GM21447 (cell line): ENCODE measurements at regions not wholly inside any gene's neighbourhood (a gene's known extent, or its start where the extent isn't known, plus 50 kb on each side); places are given as distances from the start of the nearest gene placed in this dataset.

ENCODE experiments used
- ATAC-seq: cut with Tn5 transposase; IDR thresholded peaks from one replicate; pipeline ENCODE4 v1.9.1; 2021; ENCODE audit not compliant: unreplicated experiment

DNA sequence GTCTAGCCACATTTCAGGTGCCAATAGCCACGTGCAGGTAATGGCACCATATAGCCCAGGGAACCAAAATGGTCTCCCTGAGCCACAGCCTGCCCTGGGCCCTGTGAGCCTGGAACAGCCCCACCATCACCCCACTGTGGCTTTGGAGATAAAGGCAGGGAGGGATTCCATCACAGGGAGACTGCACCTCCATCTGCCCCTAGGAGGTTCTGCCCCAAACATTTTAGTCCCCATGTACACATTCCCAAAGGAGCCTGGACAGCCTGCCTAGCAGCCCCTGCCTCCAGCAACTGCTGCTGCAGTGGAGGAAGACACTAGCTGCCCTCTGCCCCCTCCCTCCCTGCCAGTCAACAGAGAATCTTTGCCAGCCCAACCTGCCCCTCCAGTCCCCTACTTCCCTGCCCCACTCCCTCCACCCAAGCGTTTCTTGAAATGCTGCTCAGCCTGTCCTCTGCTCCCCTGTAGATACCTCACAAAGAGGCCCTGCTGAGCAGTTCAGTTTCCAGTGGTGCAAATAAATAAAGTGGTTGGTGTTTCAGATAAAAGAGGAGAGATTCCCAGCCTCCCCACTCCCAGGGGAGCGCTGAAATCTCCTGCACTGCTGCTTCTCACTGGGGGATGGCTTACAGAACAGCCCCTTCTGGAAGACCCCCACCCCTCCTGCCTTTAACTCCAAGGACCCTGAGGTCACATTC lies 921.8 kb downstream of the UQCRFS1 start:
- no peak for ATAC-seq

DNA sequence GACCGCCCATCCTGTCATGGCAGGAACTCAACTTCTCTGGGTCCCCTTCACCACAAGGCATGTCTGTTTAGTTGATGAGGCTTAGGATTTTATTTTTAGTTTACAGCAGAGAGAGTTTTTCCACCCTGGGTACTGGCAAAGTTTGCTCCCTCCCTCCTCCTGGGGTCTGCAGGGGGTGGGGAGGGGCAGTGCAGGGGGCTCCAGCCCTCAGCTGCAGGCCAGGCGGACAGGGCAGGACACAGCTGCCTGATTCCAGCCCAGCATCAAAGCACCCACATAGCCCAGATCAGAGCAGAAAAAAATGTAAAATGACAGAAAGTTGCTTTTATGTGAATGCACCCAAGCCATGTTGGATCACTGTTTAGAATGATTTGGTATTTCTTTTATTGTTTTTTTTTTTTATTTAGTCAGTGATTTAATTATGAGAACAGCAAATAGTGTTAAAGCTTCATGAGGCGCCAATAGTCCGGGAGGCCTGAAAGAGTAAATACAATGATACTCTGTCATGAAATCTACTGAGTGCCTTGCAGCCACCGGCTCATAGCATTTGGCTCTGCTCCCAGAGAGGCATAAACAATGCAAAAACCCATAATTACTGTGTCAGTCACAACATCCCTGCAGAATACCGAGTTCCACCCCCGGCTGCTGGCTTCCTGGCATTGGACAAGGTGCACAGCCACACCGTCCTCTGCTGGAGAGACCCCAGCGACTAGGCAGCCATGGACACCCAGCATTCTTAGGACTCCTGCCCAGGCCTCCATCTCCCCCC lies 923.5 kb downstream of the UQCRFS1 start:
- ATAC-seq: no peak

GRCh38 chr19:28288572-28289264 lies 924.2 kb downstream of the UQCRFS1 start:
- ATAC-seq: no peak

- no peak for ATAC-seq
These were observed 927.0 kb downstream of the UQCRFS1 start for GRCh38 chr19:28285917-28286316.

DNA sequence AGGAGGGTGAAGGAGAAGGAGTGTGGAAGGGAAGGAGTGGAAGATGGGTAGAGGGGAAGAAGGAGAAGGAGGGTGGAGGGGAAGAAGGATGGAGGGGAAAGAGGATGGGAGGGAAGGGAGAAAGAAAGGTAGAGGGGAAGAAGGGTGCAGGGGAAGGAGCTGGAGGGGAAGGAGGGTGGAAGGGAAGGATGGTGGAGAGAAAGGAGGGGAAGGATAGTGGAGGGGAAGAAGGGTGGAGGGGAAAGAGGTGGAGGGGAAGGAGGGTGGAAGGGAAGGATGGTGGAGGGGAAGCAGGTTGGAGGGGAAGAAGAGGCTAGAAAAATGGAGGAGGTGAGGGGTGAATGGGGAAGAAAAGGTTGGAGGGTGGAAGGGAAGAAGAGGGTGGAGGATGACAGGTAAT lies 927.9 kb downstream of the UQCRFS1 start:
- no peak for ATAC-seq

DNA sequence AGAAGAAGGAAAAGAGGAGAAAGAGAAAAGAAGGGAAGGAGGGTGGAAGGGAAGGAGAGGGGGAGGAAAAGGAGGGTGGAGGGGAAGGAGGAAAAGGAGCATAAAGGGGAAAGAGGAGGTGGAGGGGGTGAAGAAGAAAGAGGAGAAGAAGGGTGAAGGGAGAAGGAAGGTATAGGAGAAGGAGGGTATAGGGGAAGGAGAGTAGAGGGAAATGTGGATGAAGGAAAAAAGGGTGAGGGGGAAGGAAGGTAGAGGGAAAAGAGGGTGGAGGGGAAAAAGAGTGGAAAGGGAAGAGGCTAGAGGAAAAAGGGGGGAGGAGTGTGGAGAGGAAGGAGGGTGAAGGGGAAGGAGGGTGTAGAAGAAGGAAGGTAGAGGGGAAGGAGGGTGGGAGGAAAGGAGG lies 928.6 kb downstream of the UQCRFS1 start:
- no peak for ATAC-seq

DNA sequence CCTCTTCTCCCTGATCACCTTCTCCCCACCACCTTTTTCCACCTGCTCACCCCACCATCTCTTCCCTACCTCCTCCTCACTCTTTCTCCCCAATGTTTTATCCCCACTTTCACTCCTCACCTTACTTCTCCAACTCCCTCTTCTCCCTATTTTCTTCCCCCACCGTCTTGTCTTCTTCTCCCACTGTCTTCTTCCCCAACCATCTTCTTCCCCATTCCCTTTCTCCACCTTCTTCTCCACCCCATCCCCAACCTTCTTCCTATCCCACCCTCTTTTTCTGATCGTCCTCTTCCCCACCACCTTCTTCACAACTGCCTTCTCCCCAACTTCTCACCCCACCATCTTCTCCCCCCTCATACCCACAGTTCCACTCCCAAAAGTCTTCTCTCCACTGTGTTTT lies 929.4 kb downstream of the UQCRFS1 start:
- ATAC-seq: no peak

DNA sequence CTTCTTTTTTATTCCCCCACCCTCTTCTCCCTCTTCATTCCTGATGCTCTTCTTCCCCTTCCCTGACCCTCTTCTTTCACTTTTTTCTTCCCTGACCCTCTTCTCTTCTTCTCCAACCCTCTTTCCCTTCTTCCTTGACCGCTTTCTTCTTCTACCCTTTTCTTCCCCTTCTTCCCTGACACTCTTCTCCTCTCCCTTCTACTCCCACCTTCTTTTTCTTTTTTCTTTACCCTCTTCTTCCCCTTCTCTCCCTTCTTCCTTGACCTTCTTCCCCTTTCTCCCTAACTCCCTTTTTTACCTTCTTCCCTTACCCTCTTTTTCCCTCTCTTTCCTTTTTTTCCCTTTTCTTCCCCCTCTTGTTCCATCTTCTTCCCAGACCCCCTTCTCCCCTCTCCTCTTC lies 931.3 kb downstream of the UQCRFS1 start:
- no peak for ATAC-seq

GRCh38 chr19:28264556-28264955 lies 948.4 kb downstream of the UQCRFS1 start:
- no peak for ATAC-seq

GRCh38 chr19:28258829-28259228 lies 954.1 kb downstream of the UQCRFS1 start:
- ATAC-seq: no peak

- no peak for ATAC-seq
These were observed 955.6 kb downstream of the UQCRFS1 start for GRCh38 chr19:28257396-28257795.

GRCh38 chr19:28247243-28247642 lies 965.7 kb downstream of the UQCRFS1 start:
- ATAC-seq: no peak

DNA sequence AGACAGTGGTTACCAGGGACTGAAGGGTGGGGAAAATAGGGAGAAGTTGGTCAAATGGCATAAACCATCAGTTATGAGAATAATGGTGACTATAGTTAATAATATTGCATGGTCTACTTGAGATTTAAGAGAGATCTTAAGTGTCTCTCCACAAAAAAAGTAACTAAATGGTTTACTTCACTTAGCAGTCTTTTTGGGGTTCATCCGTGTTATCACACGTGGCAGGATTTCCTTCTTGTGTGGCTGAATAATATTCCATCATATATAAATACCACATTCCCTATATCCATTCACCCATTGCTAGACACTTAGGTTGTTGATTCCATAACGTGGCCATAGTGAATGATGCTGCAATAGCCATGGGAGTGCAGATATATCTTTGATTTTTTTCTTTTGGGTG lies 967.0 kb downstream of the UQCRFS1 start:
- ATAC-seq: no peak

- no peak for ATAC-seq
These were observed 968.0 kb downstream of the UQCRFS1 start for GRCh38 chr19:28244966-28245365.

GRCh38 chr19:28242317-28242927 lies 970.5 kb downstream of the UQCRFS1 start:
- no peak for ATAC-seq

GRCh38 chr19:28239270-28239669 lies 973.7 kb downstream of the UQCRFS1 start:
- ATAC-seq: no peak

DNA sequence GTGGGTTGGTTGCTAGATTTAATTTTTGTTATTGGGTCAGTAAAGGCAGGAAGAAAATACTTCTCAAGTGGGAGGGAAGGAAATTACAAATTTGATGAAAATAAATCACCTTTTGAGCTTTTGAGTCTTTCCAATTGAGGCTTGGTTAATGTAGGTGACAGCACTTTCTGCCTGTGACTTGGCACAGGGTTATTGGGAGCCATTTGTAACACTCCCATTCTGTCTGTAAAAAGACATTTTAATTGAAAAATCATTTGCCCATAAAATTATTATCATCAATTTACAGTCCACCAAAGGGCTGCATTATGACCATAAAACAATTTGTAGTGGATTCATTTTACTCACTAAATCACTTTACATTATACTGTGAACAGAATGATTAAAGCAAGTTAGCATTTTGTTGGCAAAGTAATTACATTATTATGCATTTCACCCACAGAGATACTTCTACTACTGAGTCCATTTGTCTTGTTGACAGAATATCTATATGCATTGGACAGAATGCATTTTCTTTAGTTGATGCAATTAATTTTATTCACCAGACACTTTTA lies 974.6 kb downstream of the UQCRFS1 start:
- ATAC-seq: no peak

DNA sequence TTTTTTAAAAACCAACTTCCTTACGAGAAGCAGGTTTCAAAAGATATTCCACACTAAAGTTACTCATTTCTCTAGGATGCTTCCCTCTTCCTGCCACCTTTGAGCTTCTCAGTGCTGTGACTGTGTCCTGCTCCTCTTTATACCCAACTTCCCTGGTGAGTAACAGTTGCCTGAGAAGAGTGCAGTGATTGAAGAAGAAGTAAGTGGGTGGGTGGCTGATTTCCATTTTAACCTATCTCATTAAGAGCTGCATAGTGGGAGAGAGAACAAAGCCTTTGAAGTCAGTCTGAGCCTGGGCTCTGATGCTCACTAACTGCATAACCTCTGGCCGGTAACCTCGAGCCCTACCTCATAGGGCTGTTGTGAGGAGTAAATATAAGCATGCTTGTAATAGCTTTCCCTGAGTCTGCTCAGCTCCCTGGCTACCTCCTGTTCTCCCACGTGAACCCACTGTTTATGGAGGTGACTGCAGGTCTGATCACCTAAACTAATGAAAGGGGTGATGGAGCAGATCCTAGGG lies 977.3 kb downstream of the UQCRFS1 start:
- no peak for ATAC-seq

- ATAC-seq: no peak
These were observed 978.3 kb downstream of the UQCRFS1 start for GRCh38 chr19:28234637-28235036.

DNA sequence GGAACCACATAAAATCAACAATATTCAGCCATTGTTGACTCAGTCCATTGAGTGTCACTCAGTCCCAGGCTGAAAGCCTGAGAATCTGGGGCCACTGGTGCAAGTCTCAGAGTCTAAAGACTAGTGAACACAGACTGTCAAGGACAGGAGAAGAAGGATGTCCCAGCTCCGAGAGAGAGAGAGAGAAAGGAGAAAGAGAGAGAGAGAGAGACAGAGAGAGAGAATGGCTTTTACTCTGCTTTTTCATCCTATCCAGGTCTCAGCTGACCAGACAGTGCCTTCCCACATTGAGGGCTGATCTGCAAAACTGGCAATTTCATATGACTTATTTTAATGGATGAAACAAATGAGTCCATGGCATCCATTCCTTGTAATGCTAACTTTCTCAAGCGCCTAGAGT lies 984.1 kb downstream of the UQCRFS1 start:
- no peak for ATAC-seq

DNA sequence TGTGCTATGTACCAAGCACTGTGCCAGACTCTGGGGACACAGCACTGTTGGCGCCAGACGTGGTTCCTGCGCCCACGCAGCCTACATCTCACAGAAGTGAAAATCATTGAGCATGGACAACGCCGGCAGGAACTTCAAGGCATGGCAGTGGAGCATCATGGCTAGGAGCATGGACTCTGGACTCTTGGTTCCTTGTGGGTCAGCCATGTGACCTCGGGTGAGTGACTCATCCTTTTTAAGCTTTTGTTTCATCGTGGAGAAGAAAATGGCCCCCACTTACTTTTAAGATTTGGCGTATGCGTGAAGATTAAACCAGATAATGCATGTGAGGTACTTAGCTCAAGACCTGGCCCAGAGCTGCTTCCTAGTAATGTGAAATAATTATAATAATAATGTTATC lies 988.5 kb downstream of the UQCRFS1 start:
- no peak for ATAC-seq
